Colonic mucosa (tissue), 4 donors: ENCODE measurements at regions not wholly inside any gene's neighbourhood (a gene's known extent, or its start where the extent isn't known, plus 50 kb on each side); places are given as distances from the start of the nearest gene placed in this dataset.

Experiments used
- DNase-seq: peaks from one replicate; pipeline ENCODE4 v3.0.0-alpha.2; 2020
- H3K27ac ChIP-seq: fragments of 200-600 bp; one replicate; pipeline ENCODE4 v1.8.0; 2021
- H3K27me3 ChIP-seq: fragments of 200-600 bp; one replicate; pipeline ENCODE4 v1.8.0; 2021
- H3K36me3 ChIP-seq: fragments of 200-600 bp; one replicate; pipeline ENCODE4 v1.8.0; 2021
- H3K4me1 ChIP-seq: fragments of 200-600 bp; one replicate; pipeline ENCODE4 v1.8.0; 2021; ENCODE audit warnings: mild to moderate bottlenecking
- H3K4me3 ChIP-seq: fragments of 200-600 bp; one replicate; pipeline ENCODE4 v1.8.0; 2021
- H3K9ac ChIP-seq, 2 donors: one replicate each; pipeline ENCODE4 v1.7.0; 2013; ENCODE audit warnings: control low read depth in 2 of 2, low read depth in 2 of 2, low read length in 2 of 2
- H3K9me3 ChIP-seq: fragments of 200-600 bp; one replicate; pipeline ENCODE4 v1.8.0; 2021
- CTCF ChIP-seq: fragments of 200-600 bp; IDR thresholded peaks from one replicate; pipeline ENCODE4 v1.8.0; 2022; ENCODE audit warnings: antibody characterized with exemption, mild to moderate bottlenecking
- intact Hi-C: fragments of 100-400 bp; cut with DNase I; formaldehyde crosslinking; loops from one replicate; pipeline ENCODE4 v1.14.1; 2022
- donor health status: healthy.
- donor health status: DM: no; HTN: no; CAD: no.
- donor health status: DM: no; HTN: no; CAD: no.

GRCh38 chr5:89437450-89438435 is 554.8 kb upstream of the MEF2C start:
- no peak for DNase-seq
- H3K4me1 ChIP-seq, result no peaks in the 10 kb centered on the region
- no peak for TF ChIP-seq CTCF
- no peak overlapping the region for H3K4me3 ChIP-seq
- intact Hi-C loops, result no loop called here
- H3K9me3 ChIP-seq, result no peaks in the 10 kb centered on the region
- H3K9ac ChIP-seq, result no peak overlapping the region
- no peaks in the 10 kb centered on the region for H3K27me3 ChIP-seq
- no peak overlapping the region for H3K27ac ChIP-seq
- H3K36me3 ChIP-seq, result no peaks in the 10 kb centered on the region

GRCh38 chr5:89436464-89436863 is 553.5 kb upstream of the MEF2C start:
- intact Hi-C loops, result no loop called here
- no peak overlapping the region for H3K27ac ChIP-seq

GRCh38 chr5:89435347-89435746 is 552.4 kb upstream of the MEF2C start:
- H3K4me3 ChIP-seq, result no peak overlapping the region
- H3K27ac ChIP-seq, result no peak overlapping the region
- no peaks in the 10 kb centered on the region for H3K4me1 ChIP-seq
- no peak for DNase-seq
- H3K9ac ChIP-seq, result no peak overlapping the region
- intact Hi-C loops, result no loop called here
- H3K27me3 ChIP-seq, result no peaks in the 10 kb centered on the region
- no peaks in the 10 kb centered on the region for H3K9me3 ChIP-seq
- H3K36me3 ChIP-seq, result no peaks in the 10 kb centered on the region
- no peak for TF ChIP-seq CTCF

More at GRCh38 chr5:89436464-89436863, 553.5 kb upstream of the MEF2C start:
- H3K9ac ChIP-seq, result no peak overlapping the region
- no peaks in the 10 kb centered on the region for H3K4me1 ChIP-seq
- DNase-seq, result no peak
- H3K9me3 ChIP-seq, result no peaks in the 10 kb centered on the region
- no peak for TF ChIP-seq CTCF
- H3K36me3 ChIP-seq, result no peaks in the 10 kb centered on the region
- H3K4me3 ChIP-seq, result no peak overlapping the region
- no peaks in the 10 kb centered on the region for H3K27me3 ChIP-seq

- no peak overlapping the region for H3K27ac ChIP-seq
- H3K9ac ChIP-seq, result no peak overlapping the region
- intact Hi-C loops, result no loop called here
- no peak for TF ChIP-seq CTCF
- H3K36me3 ChIP-seq, result no peaks in the 10 kb centered on the region
- no peaks in the 10 kb centered on the region for H3K4me1 ChIP-seq
- H3K9me3 ChIP-seq, result no peaks in the 10 kb centered on the region
- H3K4me3 ChIP-seq, result no peak overlapping the region
- no peak for DNase-seq
- H3K27me3 ChIP-seq, result no peaks in the 10 kb centered on the region
Observed at GRCh38 chr5:89428624-89429023, 545.6 kb upstream of the MEF2C start.

GRCh38 chr5:89425062-89425461 is 542.1 kb upstream of the MEF2C start:
- Histone ChIP-seq H3K9ac (no peak overlapping the region), H3K36me3 (no peaks in the 10 kb centered on the region), H3K9me3 (no peaks in the 10 kb centered on the region), H3K4me3 (no peak overlapping the region), H3K27ac (no peak overlapping the region), H3K4me1 (no peaks in the 10 kb centered on the region), H3K27me3 (no peaks in the 10 kb centered on the region)
- intact Hi-C loops, result no loop called here
- DNase-seq, result no peak
- no peak for TF ChIP-seq CTCF
